NCI-H1105 (cell line): ENCODE measurements at regions not wholly inside any gene's neighbourhood (a gene's known extent, or its start where the extent isn't known, plus 50 kb on each side); places are given as distances from the start of the nearest gene placed in this dataset.

Experiments used
- DNase-seq: peaks from one replicate; lab custom pipeline; 2025; lab: John Stamatoyannopoulos, UW

- no peak for DNase-seq
Observed at GRCh38 chr10:108852211-108852610, 1071.1 kb downstream of the XPNPEP1 start.

GRCh38 chr10:108850138-108850854 is 1073.0 kb downstream of the XPNPEP1 start:
- DNase-seq: no peak

GRCh38 chr10:108849688-108850087 is 1073.6 kb downstream of the XPNPEP1 start:
- no peak for DNase-seq

GRCh38 chr10:108849186-108849585 is 1074.1 kb downstream of the XPNPEP1 start:
- DNase-seq: no peak

GRCh38 chr10:108848046-108848445 is 1075.3 kb downstream of the XPNPEP1 start:
- no peak for DNase-seq

- DNase-seq: no peak
Observed at GRCh38 chr10:108840944-108841343, 1082.4 kb downstream of the XPNPEP1 start.

- DNase-seq: no peak
Observed at GRCh38 chr10:108836362-108836761, 1086.9 kb downstream of the XPNPEP1 start.

- DNase-seq: no peak
Observed at GRCh38 chr10:108822026-108822425, 1101.3 kb downstream of the XPNPEP1 start.

GRCh38 chr10:108819302-108819701 is 1104.0 kb downstream of the XPNPEP1 start:
- no peak for DNase-seq

GRCh38 chr10:108817584-108817983 is 1105.7 kb downstream of the XPNPEP1 start:
- no peak for DNase-seq

- DNase-seq: no peak
Observed at GRCh38 chr10:108817135-108817534, 1106.2 kb downstream of the XPNPEP1 start.

GRCh38 chr10:108812906-108813305 is 1110.4 kb downstream of the XPNPEP1 start:
- DNase-seq: no peak

- DNase-seq: no peak
Observed at GRCh38 chr10:108812296-108812695, 1111.0 kb downstream of the XPNPEP1 start.

- no peak for DNase-seq
Observed at GRCh38 chr10:108808228-108808627, 1115.1 kb downstream of the XPNPEP1 start.

GRCh38 chr10:108801775-108802517 is 1121.4 kb downstream of the XPNPEP1 start:
- no peak for DNase-seq

GRCh38 chr10:108801220-108801619 is 1122.1 kb downstream of the XPNPEP1 start:
- no peak for DNase-seq

GRCh38 chr10:108797573-108797972 is 1125.7 kb downstream of the XPNPEP1 start:
- no peak for DNase-seq

GRCh38 chr10:108791794-108792474 is 1131.4 kb downstream of the XPNPEP1 start:
- DNase-seq: no peak

GRCh38 chr10:108791030-108791429 is 1132.3 kb downstream of the XPNPEP1 start:
- DNase-seq: no peak

GRCh38 chr10:108789919-108790318 is 1133.4 kb downstream of the XPNPEP1 start:
- no peak for DNase-seq

- DNase-seq: no peak
Observed at GRCh38 chr10:108789336-108789735, 1134.0 kb downstream of the XPNPEP1 start.

GRCh38 chr10:108788891-108789290 is 1134.4 kb downstream of the XPNPEP1 start:
- DNase-seq: no peak

- DNase-seq: no peak
Observed at GRCh38 chr10:108787932-108788331, 1135.4 kb downstream of the XPNPEP1 start.
